ENCODE measurements at regions not wholly inside any gene's neighbourhood (a gene's known extent, or its start where the extent isn't known, plus 50 kb on each side); places are given as distances from the start of the nearest gene placed in this dataset.
"Not testable (repeated sequence)": the region's sequence is repeated elsewhere in the genome, so short reads cannot be mapped to it uniquely, and the experiment has no call there.

DNA sequence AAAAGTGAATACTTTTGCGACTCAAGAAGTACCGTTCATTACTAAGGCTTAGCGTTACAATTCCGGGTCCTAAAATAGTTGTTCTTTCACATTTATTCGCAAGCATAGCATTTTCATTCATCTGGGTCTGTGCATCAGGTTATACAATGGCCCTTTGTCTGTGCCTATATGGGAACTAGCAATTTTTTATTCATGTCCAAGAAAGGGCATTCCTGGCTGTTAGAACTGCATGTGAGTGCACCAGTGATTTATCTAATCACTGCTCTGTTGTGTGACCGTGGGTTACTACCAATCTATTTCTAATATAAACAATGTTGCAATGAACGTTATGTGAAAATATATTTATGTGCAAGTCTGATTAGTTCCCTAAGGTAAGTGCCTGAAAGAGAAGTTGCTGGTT lies 63.8 kb downstream of the SPANXA1 start:
- H3K4me3 ChIP-seq (ENCODE audit: low read depth, low read length); DNase-seq (ENCODE audit: low read depth): not testable (repeated sequence)

DNA sequence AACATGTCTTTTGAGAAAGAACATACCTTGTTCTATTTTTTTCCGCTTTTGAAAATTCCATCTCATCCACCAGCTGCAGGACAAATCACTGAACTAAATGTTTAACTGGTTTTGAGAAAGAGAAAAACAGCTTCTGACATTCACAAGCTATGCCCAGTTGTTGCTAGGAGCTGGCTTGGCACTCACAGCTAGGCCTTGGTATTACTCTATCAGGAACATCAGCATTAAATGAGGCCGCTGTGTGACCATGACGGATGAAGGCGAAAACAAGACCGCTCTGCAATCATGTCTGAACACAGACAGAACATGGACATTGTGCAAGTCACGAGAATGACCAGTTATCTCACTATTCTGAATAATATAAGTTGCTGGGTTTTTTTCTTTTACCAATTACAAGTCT lies 108.8 kb downstream of the SPANXA1 start:
- H3K4me3 ChIP-seq (ENCODE audit: low read depth, low read length); DNase-seq (ENCODE audit: low read depth): not testable (repeated sequence)

DNA sequence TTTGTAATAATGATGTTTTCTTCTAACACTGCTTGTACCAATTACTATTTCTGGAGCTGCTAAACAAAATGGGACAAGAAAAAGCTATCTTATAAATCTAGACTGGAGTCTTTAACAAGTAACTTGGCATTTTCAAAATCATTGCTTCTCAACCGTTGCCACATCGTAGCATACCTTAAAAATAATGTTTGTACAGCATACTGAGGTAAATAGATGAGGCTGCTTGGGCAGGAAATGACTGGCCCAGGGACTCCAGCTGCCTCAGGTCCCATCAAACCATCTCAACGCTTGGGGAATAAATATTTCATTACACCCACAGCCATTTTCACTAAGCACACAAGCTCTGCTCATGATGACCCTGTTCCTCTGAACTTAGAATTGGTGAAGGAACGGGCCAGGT lies 115.1 kb downstream of the SPANXA1 start:
- H3K4me3 ChIP-seq (ENCODE audit: low read depth, low read length), result no peak overlapping the region
- TF ChIP-seq, protein P1, sequence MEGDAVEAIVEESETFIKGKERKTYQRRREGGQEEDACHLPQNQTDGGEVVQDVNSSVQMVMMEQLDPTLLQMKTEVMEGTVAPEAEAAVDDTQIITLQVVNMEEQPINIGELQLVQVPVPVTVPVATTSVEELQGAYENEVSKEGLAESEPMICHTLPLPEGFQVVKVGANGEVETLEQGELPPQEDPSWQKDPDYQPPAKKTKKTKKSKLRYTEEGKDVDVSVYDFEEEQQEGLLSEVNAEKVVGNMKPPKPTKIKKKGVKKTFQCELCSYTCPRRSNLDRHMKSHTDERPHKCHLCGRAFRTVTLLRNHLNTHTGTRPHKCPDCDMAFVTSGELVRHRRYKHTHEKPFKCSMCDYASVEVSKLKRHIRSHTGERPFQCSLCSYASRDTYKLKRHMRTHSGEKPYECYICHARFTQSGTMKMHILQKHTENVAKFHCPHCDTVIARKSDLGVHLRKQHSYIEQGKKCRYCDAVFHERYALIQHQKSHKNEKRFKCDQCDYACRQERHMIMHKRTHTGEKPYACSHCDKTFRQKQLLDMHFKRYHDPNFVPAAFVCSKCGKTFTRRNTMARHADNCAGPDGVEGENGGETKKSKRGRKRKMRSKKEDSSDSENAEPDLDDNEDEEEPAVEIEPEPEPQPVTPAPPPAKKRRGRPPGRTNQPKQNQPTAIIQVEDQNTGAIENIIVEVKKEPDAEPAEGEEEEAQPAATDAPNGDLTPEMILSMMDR (IDR thresholded peaks at IDR 0.05; ENCODE audit: insufficient read depth, low read depth, low read length), result no peak
- DNase-seq (ENCODE audit: low read depth), result no peak

DNA sequence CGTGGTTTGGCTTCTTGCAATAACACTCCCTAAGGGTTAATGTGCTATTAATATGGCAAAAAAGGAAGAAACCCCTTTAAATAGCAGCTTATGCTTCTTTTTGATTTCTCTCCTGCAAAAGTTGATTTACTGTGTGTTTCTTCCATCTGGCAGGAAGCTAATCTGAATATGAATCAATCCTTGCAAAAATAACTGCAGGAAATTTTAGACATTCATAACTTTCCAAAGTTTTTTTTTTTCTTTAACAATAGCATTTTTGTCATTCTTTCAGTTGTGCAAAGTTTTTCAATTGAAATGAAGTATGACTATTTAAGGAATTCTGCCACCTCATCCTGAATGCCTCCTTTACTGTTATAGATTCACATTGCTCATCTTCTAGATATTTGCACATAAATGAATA lies 115.6 kb downstream of the SPANXA1 start:
- DNase-seq (ENCODE audit: low read depth), result no peak
- H3K4me3 ChIP-seq (ENCODE audit: low read depth, low read length), result no peak overlapping the region
- TF ChIP-seq, protein P1 (IDR thresholded peaks at IDR 0.05; ENCODE audit: insufficient read depth, low read depth, low read length), result no peak

GRCh38 chrX:141467442-141467841 lies 117.1 kb downstream of the SPANXA1 start:
- no peak for DNase-seq (ENCODE audit: low read depth)
- TF ChIP-seq, protein P1 (IDR thresholded peaks at IDR 0.05; ENCODE audit: insufficient read depth, low read depth, low read length), result no peak
- H3K4me3 ChIP-seq (ENCODE audit: low read depth, low read length), result no peak overlapping the region

DNA sequence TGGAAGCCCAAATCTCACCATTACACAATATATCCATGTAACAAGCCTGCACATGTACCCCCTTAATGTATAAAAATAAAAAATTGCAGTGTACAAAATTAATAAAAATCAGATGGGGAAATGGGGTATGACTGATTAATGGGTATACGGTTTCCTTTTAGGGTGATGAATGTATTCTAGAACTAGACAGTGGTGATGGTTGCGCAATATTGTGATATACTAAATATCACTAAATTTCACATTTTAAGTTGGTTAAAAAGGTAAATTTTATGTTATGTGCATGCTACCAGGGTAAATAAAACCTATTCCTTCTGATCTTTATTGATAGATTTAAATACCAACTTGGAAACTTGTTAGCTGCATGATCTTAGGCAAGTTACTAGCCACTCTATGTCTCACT lies 129.4 kb downstream of the SPANXA1 start:
- TF ChIP-seq, protein P1 (IDR thresholded peaks at IDR 0.05; ENCODE audit: insufficient read depth, low read depth, low read length), result no peak
- no peak overlapping the region for H3K4me3 ChIP-seq (ENCODE audit: low read depth, low read length)
- DNase-seq (ENCODE audit: low read depth), result no peak

DNA sequence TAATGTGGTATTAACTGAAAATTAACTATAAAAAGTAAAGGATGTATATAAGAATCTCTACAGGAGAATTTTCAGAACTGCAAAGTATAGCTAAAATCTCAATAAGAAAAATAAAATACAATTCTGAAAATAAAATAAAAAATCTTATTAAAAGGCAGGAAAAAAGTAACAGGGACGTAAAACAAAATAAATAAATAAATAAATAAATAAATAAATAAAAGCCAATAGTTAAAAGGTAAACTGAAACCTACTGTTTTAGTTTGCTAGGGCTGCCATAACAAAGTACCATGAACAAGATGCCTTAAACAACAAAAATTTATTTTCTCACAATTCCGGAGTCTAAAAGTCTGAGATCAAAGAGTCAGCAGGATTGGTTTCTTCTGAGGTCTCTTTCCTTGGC lies 140.6 kb downstream of the SPANXA1 start:
- TF ChIP-seq, protein P1 (IDR thresholded peaks at IDR 0.05; ENCODE audit: insufficient read depth, low read depth, low read length), result no peak
- no peak for DNase-seq (ENCODE audit: low read depth)

DNA sequence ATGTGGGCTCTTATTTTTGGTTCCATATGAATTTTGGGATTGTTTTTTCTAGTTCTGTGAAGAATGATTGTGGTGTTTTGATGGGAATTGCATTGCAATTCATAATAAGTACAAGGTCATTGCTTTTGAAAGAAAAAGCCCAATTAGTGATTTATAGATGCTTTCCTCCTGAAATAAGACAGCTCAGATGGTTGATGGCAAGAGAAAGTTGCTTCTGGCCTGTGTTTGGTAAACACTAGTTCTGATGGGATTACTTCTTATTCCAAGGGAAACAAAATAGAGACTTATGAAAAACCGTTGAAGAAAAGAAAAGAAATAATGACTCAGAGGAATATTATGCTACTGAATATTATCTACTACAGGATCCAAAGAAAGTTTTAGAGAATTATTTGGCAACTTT lies 144.9 kb downstream of the SPANXA1 start:
- no peak overlapping the region for H3K4me3 ChIP-seq (ENCODE audit: low read depth, low read length)
- TF ChIP-seq, protein P1 (IDR thresholded peaks at IDR 0.05; ENCODE audit: insufficient read depth, low read depth, low read length), result no peak
- peak; percentile 16 for DNase-seq (ENCODE audit: low read depth)

More for the DNA sequence above, 140.6 kb downstream of the SPANXA1 start:
- H3K4me3 ChIP-seq (ENCODE audit: low read depth, low read length), result no peak overlapping the region
